Erythroblast (primary cell): ENCODE measurements at regions not wholly inside any gene's neighbourhood (a gene's known extent, or its start where the extent isn't known, plus 50 kb on each side); places are given as distances from the start of the nearest gene placed in this dataset.

Experiments
- DNase-seq, 2 experiments: peaks; one replicate each; lab custom pipeline; 2025; lab: John Stamatoyannopoulos, UW
- GATA1 ChIP-seq: IDR thresholded peaks from 2 replicates; pipeline ENCODE4 v1.6.1; 2011; ENCODE audit warnings: low read depth, mild to moderate bottlenecking, control low read depth, low read length, moderate library complexity
- POLR2A ChIP-seq: IDR thresholded peaks from 2 replicates; pipeline ENCODE4 v1.6.1; 2011; ENCODE audit warnings: mild to moderate bottlenecking, low read length

DNA sequence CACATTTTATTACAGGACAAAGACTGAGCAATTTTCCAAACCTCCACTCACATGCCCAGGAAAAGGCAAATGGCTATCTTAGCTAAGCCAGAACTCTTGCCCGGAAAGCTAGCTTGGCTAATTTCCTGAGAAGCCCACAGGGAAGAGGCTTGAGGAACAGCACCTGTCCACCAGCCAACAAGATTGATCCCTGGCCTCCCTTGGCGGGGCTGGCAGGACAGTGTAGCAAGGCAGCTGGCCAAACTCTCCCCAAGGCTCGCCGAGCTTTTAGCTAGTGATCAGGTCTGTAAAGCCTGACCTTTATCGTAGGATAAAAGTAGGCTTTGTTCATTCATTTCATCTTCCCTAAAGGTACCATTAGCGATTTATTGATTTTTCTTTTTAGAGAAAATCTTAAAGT lies 101.4 kb downstream of the UQCRFS1 start:
- DNase-seq: no peak
- TF ChIP-seq GATA1 (no peak), POLR2A (no peak)

DNA sequence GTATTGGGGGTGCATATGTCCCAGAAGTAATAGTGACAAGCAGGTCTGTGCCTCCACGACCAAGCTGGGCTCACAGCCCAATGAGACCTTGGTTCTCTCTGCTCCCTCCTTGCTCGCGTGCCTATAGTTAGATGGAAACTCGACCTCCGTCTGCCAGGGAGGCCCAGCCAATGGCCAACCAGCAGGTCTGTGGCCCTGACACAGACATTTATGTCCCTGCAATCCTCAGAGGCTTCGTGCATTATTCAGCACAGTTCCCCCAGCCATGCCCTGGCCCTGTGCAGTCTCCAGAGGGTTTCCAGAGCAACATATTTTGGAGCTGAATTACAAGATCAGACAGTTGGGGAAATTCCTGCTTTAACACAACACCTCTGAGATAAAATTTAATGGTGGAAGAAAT lies 105.1 kb downstream of the UQCRFS1 start:
- TF ChIP-seq POLR2A (no peak), GATA1 (no peak)
- no peak for DNase-seq

DNA sequence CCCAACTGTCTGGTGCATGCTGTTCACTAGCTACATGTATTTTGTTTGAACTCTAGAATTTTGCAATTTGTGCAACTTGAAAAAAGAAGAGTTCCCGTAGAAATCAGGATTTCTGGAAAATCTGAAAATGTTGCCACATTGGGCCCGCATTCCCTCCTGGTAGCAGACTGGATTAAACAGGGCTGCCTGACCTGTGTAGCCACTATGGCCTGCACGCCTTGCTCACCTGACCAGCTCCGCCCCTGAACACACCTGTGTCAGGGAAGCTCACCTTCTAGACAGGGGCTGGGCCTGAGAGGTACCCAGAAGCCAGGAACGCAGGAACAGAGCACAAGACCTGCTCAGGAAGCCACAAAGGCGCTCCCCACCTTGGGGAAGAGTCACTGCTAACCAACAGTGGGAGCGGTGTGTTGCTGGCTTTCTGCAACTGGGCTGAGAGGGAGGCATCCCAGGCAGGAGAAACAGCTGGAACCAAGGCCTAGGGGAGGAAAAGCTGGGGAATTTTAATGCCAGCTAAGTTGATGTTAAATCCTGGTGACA lies 106.5 kb downstream of the UQCRFS1 start:
- no peak for TF ChIP-seq GATA1
- no peak for TF ChIP-seq POLR2A

DNA sequence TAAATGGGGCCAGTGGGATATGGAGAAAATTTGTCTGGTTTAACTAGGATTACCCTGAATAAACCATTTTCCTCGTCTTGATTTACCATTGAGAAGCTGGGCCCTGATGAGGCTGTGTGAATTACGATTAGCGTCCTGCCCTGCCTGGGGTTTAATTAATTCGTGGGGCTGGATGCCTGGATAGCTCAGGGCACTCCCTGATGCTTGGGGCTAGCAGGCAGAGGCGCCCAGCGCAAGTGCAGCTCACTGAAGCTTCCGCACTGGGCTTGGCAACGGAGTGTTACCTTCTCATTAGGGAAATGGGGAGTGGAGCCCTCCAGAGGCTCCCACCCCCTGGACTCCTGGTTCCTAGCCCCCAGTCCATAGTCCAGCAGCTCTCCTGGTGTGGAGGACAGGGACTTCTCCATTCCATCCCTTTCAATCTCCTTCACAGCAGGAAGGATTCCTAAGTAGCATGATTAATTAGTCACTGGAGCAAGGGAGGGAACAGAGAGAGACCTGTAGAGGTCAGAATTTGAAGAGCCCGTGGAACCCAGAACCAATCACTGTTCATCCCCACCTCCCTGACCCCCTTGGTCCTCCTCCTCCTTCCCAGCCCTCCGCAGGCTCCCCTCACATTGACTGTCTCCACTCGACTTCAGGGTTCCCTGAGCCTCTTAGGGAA lies 107.2 kb downstream of the UQCRFS1 start:
- no peak for TF ChIP-seq POLR2A
- no peak for TF ChIP-seq GATA1
- no peak for DNase-seq

More for the DNA sequence above, 106.5 kb downstream of the UQCRFS1 start:
- no peak for DNase-seq

DNA sequence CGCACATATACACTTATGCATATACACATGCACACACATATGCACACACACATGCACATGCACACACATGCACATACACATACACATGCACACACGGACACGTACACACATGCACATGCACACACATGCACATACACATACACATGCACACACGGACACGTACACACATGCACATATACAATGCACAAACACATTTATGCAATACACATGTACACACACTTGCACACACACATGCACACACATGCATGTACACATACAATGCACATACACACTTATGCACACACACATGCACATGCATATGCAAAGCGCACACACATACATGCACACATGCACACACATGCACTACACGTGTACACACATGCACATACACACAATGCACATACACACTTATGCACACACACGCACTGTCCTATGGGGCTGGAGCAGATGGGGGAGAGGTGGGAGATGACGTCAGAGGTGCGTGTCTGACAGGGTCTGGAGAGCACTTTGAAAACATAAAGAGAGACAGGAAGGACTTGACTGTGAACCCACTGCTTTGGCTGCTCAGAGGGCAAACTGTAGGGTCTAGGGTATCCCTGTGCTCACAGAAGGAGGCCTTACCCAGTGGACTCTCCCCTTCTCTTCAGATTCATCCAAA lies 108.2 kb downstream of the UQCRFS1 start:
- TF ChIP-seq POLR2A (no peak), GATA1 (no peak)
- no peak for DNase-seq

DNA sequence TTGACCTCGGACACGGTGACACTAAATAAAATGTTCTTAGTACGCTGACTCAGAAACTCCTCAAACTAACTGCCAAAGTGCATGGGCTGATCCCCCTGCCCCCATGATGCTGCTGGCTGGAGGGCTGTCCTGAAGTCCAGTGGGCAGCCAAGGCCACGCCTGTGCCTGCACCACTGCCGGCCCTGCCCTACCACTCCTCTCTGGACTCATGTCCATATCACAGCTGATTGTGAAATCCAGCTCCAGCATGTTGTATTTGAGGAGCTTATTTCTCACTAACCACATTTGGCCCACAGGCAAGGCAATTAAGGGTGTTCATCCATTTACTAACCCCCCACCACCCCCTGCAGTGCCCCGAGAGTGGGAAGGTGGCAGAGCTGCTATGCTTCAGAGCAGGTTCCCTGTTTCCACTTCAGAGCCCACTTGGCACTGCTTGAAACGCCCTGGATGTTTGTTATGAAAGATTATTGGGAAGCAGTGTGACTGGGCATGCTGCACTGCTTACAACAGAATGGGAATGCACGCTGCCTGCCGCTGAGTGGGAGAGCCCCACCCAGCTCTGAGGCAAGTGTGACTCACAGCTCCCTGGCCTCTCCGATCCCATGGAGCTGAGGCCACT lies 114.0 kb downstream of the UQCRFS1 start:
- no peak for TF ChIP-seq POLR2A
- DNase-seq: no peak

DNA sequence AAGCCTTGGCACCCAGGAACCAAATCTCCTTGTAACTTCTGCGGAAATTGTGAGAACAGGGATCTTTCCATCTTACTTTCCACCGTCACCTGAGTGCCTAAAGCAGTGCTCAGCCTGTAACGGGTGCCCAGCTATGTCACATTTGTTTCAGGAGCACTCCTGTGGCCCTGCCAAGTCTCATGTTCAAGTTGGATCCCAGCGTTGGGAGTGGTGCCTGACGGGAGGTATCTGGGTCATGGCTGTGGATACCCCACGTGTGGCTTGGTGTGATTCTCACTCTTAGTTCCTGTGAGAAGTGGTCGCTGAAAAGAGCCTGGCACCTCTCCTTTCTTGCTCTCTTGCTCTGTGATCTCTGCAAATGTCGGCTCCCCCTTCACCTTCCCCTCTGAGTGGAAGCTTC lies 114.9 kb downstream of the UQCRFS1 start:
- no peak for DNase-seq
- TF ChIP-seq POLR2A (no peak), GATA1 (no peak)

DNA sequence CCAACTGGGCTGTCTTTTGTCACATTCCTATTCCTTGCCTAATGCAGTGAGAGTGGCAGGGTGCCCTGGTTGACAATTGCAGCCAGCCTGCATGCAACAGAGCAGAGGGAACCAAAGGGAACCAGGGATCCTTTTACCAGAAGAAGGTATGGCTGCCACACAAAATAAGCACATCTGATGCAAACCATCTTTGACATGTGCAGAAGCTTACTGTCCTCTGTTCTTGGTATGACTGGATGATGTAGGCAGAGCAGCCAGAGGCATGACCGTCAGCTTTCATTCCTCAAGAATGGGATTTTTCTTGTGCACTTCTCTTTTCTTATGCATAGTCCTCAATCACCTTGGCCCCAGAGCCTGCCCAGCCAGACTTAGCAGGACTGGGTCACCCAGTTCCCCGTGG lies 116.1 kb downstream of the UQCRFS1 start:
- no peak for TF ChIP-seq GATA1
- TF ChIP-seq POLR2A: no peak
- DNase-seq: no peak

DNA sequence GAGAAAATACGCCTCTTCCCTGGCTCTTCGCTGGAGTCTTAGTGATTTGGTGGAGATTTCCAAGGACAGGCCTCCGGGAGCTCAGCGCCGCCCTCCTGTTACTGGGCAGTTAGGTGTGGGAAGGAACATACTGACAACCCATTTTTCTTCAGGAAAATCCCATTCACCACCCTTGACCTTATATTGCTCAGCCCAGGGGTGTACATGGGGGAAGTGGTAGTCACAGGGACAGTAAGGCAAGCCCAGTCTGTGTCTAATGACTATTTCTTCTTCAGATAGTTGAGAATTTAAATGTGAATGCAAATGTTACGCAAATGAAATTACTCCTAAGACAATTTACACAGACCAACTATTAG lies 119.4 kb downstream of the UQCRFS1 start:
- TF ChIP-seq POLR2A: no peak
- TF ChIP-seq GATA1: no peak
- DNase-seq: no peak

DNA sequence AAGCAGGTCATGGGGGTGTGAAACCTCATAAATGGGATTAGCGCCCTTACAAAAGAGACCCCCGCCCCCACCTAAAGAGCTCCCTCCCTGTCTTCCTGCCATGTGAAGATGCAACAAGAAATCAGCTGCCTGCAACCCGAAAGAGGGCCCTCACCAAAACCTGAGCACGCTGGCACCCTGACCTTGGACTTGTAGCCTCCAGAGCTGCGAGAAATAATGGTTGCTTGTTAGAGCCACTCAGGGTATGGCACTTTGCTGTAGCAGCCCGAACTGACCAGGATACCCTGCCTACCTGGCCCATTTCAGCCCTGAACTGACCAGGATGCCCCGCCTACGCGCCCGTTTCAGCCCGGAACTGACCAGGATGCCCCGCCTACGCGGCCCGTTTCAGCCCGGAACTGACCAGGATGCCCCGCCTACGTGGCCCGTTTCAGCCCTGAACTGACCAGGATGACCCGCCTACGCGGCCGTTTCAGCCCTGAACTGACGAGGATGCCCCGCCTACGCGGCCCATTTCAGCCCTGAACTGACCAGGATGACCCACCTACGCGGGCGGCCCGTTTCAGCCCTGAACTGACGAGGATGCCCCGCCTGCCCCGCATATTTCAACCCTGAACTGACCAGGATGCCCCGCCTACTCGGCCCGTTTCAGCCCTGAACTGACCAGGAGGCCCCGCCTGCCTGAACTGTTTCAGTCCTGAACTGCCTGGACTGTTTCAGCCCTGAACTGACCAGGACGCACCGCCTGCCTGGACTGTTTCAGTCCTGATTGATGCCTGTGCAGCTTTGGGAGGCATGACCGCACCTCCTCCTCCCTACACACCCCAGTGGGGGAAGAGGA lies 120.0 kb downstream of the UQCRFS1 start:
- TF ChIP-seq POLR2A (no peak), GATA1 (no peak)
- DNase-seq: no peak

DNA sequence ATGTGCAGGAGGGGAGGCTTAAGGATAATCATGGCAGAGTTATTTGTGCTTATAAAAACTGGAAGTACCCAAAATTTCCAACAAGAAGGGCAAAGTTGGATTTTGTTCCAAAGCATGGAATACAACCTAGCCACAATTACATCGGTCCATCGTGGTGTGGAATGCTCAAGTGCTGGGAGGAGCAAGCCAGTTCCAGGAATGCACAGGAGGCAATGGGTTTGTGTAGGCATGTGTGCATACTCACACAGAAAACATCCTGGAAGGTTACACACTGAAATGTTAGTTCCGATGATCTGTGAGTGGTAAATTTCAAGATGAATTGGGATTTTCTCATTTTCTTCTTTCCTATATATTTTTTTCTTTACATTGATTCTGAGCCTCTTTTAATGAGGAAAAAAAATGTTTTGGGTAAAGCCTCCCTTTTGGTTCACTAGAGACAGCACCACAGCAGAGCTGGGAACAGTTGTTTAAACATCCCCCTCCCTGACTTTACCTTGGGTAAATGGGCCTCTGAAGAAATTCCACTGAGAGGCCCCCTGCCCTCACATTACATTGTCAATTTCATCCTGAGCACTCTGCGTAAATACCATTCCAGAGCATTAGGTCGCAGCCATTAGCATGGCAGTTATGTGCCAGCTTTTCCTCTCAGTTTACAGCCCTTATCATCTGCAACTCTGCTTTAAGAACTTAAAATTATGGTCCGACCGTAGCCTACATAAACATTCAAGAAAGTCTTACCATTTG lies 122.0 kb downstream of the UQCRFS1 start:
- no peak for DNase-seq
- TF ChIP-seq GATA1 (no peak), POLR2A (no peak)

DNA sequence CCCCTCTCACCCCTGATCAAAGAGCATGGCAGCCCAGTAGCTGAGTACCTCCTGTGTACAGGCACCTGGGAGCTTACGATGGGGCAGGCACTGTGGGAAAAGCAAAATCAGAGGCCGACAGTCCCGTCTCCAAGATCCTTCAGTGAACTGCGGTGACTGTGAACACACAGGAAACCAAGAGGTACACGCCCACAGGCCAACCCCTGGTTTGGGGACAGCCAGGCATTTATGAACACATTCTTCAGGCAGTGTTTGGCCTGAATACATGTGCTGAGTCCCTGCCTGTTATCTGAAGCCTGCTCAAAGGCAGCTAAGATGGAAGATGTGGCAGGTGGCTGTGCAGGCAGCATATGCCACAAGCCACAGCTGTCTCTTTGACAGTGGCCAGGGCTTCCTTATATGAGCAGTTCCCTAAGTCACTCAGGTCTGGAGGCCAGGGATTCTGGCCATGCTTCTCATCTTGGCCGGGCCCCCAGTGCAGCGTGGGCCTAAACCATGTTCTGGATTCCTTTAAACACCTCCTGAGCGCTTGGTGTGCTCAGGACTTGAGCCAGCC lies 123.6 kb downstream of the UQCRFS1 start:
- DNase-seq: no peak
- TF ChIP-seq POLR2A: no peak
- no peak for TF ChIP-seq GATA1

DNA sequence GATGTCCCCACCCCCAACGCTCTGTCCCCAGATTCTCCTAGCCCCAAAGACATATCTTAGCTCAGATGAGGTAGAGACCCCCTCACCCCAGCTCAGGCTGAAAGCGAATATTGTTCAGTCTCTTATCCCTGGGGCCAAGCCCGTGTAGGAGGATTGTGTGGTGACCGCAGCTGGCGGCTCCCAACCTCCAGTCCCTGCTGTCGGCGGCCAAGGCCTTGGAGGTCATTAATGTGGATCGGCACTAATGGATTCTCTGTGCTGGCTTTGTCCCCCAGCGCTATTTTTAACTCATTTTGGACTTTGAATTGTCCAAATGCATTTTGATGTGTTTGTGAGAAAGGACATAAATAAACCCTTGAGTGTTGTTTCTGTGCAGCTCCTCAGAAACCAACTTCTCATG lies 124.2 kb downstream of the UQCRFS1 start:
- no peak for DNase-seq
- TF ChIP-seq POLR2A (no peak), GATA1 (no peak)
